GM10248 (cell line): ENCODE measurements at regions not wholly inside any gene's neighbourhood (a gene's known extent, or its start where the extent isn't known, plus 50 kb on each side); places are given as distances from the start of the nearest gene placed in this dataset.

ENCODE experiments used
- CTCF ChIA-PET: fragments of 300-600 bp; sonication (Branson Sonifier 250); formaldehyde crosslinking; extraction: SDS; loops from one replicate; lab custom pipeline; 2021; ENCODE audit warnings: antibody characterized with exemption; lab: Yijun Ruan, JAX
- POLR2A ChIA-PET: fragments of 350-650 bp; sonication (Branson Sonifier 250); formaldehyde crosslinking; extraction: SDS; loops from one replicate; lab custom pipeline; 2020; ENCODE audit warnings: antibody characterized with exemption; lab: Yijun Ruan, JAX
- DNase-seq: peaks from one replicate; pipeline ENCODE4 v3.0.0; 2012; ENCODE audit errors: extremely low spot score
- TF ChIP-seq, protein P1 (sequence below): IDR thresholded peaks from 2 replicates; pipeline ENCODE4 v1.5.1; 2012; ENCODE audit warnings: mild to moderate bottlenecking, low read depth; ENCODE audit errors: extremely low read depth, missing control alignments, control extremely low read depth

- DNase-seq: no peak
- POLR2A ChIA-PET: no interaction called here
- CTCF ChIA-PET: interaction anchor here (1.1 to 1.6 kb wide), 4 partner anchors 10 to 22 kb away, joined by 3 to 4 read pairs (median 4); no protein-coding TSS in a partner anchor
- TF ChIP-seq, protein P1, sequence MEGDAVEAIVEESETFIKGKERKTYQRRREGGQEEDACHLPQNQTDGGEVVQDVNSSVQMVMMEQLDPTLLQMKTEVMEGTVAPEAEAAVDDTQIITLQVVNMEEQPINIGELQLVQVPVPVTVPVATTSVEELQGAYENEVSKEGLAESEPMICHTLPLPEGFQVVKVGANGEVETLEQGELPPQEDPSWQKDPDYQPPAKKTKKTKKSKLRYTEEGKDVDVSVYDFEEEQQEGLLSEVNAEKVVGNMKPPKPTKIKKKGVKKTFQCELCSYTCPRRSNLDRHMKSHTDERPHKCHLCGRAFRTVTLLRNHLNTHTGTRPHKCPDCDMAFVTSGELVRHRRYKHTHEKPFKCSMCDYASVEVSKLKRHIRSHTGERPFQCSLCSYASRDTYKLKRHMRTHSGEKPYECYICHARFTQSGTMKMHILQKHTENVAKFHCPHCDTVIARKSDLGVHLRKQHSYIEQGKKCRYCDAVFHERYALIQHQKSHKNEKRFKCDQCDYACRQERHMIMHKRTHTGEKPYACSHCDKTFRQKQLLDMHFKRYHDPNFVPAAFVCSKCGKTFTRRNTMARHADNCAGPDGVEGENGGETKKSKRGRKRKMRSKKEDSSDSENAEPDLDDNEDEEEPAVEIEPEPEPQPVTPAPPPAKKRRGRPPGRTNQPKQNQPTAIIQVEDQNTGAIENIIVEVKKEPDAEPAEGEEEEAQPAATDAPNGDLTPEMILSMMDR: no peak
Measured at GRCh38 chr13:42681326-42682100, 99.9 kb upstream of the FAM216B start.

DNA sequence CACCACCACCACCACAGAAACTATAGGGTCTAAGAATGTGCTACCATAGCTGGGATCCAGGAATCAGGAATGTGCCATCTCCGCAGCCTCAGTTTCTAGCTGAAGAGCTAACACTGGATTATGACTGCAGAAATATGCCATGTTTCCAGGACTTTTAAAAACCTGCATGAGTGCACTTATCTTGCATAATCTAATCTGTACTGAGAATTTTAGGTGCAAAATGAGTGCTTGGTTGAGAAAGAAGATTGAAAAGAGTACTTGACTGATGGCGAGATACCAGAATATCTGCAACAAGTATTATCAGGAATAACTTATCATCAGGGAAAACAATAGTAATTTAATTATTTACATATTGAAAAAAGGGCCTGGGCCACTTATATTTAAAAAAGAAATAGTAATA is 97.2 kb upstream of the FAM216B start:
- DNase-seq: no peak
- ChIA-PET CTCF (interaction anchor here (1.4 kb wide), 1 partner anchor 457 kb away, joined by 3 read pairs; no protein-coding TSS in a partner anchor), POLR2A (no interaction called here)
- TF ChIP-seq, protein P1: no peak

- no peak for DNase-seq
- ChIA-PET CTCF (no interaction called here), POLR2A (no interaction called here)
- TF ChIP-seq, protein P1: no peak
Measured at GRCh38 chr13:42685751-42686150, 95.6 kb upstream of the FAM216B start.

DNA sequence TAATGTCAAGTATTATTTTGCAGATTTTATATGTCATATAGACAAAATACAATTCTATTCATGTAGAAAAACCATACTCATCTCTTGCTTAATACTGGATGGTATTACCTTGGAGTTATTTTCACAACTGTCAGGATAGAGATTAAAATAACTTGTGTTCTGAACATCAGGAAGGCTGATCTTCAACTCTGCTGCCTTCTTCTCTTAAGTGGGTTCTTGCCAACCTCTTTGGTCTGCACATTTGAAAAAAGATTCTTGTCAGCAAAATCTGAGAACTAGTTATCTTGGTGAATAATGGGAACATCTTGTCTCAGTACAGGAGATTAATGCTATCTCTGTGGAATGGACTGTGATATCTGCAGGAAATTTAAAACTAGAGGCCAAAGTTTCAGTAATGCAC is 95.2 kb upstream of the FAM216B start:
- CTCF ChIA-PET: interaction anchor here (1.1 kb wide), 1 partner anchor 18 kb away, joined by 3 read pairs; no protein-coding TSS in a partner anchor
- POLR2A ChIA-PET: no interaction called here
- no peak for DNase-seq
- TF ChIP-seq, protein P1: no peak

DNA sequence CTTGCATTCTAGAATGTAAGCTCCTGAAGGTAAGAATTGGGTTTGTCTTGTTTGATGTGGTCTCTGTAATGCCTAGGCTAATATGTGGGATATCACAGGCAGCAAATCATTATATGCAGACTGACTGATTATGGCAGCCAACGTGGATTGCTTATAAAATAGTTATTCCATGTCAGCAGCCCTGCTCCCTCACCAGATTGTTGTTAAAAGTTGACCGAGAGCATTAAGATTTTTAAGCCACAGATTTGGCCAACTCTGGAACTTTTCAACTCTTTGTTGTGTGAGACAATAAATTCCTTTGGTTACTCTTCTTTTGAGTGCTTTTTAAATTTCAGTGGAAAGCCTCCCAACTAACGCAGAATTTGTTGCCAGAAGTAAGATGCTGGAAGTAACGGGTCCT is 92.6 kb upstream of the FAM216B start:
- POLR2A ChIA-PET: no interaction called here
- TF ChIP-seq, protein P1: no peak
- CTCF ChIA-PET: no interaction called here
- DNase-seq: no peak

DNA sequence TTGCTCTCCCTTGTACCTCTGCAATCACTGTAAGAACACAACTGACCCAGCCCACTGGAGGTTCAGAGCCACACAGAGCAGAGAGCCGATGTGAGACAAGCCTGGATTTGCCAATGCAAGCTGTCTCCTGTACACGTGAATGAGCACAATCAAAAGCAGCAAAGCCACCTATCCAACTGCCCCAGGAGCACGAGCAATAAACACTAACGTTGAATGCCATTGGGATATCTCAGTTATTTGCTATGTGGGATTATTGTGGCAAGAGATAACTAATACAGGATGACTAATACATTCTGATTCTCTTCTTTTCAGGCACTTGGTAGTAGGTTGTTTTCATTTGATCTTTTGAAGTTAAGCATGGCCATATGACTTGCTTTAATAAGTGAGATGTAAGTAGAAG is 85.2 kb upstream of the FAM216B start:
- CTCF ChIA-PET: interaction anchor here (1.8 kb wide), 1 partner anchor 14 kb away, joined by 4 read pairs; no protein-coding TSS in a partner anchor
- POLR2A ChIA-PET: no interaction called here
- no peak for DNase-seq
- TF ChIP-seq, protein P1: no peak
